ENCODE measurements at regions not wholly inside any gene's neighbourhood (a gene's known extent, or its start where the extent isn't known, plus 50 kb on each side); places are given as distances from the start of the nearest gene placed in this dataset.

- TF ChIP-seq CTCF (IDR thresholded peaks at IDR 0.05) (no peak), POLR2A (IDR thresholded peaks at IDR 0.05) (no peak)
Observed at GRCh38 chr1:163768576-163768975, 446.8 kb downstream of the NUF2 start.

Data from Peyer's patch (tissue), 4 donors.